ENCODE measurements at regions not wholly inside any gene's neighbourhood (a gene's known extent, or its start where the extent isn't known, plus 50 kb on each side); places are given as distances from the start of the nearest gene placed in this dataset.

- Histone ChIP-seq H3K36me3 (no peaks in the 10 kb centered on the region), H3K4me3 (no peak overlapping the region), H3K27ac (no peak overlapping the region), H3K4me1 (no peaks in the 10 kb centered on the region), H3K9me3 (peaks cover 0 to 15% (median 0%) of the 10 kb centered on the region in 3 donors), H3K27me3 (no peaks in the 10 kb centered on the region)
- 83 to 94% methylated on average over 2 of the region's 2 CpGs for WGBS, 2 donors (ENCODE audit: low coverage in 1 of 2)
- no peak for ATAC-seq
- TF ChIP-seq POLR2AphosphoS5 (IDR thresholded peaks at IDR 0.05) (no peak), EP300 (IDR thresholded peaks at IDR 0.05) (no peak)
Measured at GRCh38 chr1:95734560-95734959, 500.6 kb downstream of the RWDD3 start.

- H3K27ac ChIP-seq: no peak overlapping the region
- TF ChIP-seq POLR2A (IDR thresholded peaks at IDR 0.05) (no peak), POLR2AphosphoS5 (IDR thresholded peaks at IDR 0.05) (no peak), EP300 (IDR thresholded peaks at IDR 0.05) (no peak), CTCF (IDR thresholded peaks at IDR 0.05) (no peak)
- H3K4me1 ChIP-seq: no peaks in the 10 kb centered on the region
- H3K27me3 ChIP-seq: no peaks in the 10 kb centered on the region
- no peak overlapping the region for H3K4me3 ChIP-seq
- WGBS, 2 donors (ENCODE audit: low coverage in 1 of 2): no CpG with 5 or more reads among the region's 3 CpGs
- H3K9me3 ChIP-seq: peaks cover 0 to 20% (median 0%) of the 10 kb centered on the region in 3 donors
- H3K36me3 ChIP-seq: no peaks in the 10 kb centered on the region
- no peak for ATAC-seq
Measured at GRCh38 chr1:95742591-95743089, 508.6 kb downstream of the RWDD3 start.

- H3K36me3 ChIP-seq: no peaks in the 10 kb centered on the region
- no peak overlapping the region for H3K27ac ChIP-seq
- H3K4me3 ChIP-seq: no peak overlapping the region
- H3K9me3 ChIP-seq: peaks cover 0 to 10% (median 0%) of the 10 kb centered on the region in 3 donors
- TF ChIP-seq POLR2AphosphoS5 (IDR thresholded peaks at IDR 0.05): no peak
- no peak for TF ChIP-seq EP300 (IDR thresholded peaks at IDR 0.05)
- no peak for TF ChIP-seq POLR2A (IDR thresholded peaks at IDR 0.05)
- no peak for TF ChIP-seq CTCF (IDR thresholded peaks at IDR 0.05)
- 64% methylated on average over 2 of the region's 2 CpGs for WGBS, 2 donors (ENCODE audit: low coverage in 1 of 2)
- H3K4me1 ChIP-seq: peaks cover 0 to 6% (median 0%) of the 10 kb centered on the region in 3 donors
- H3K27me3 ChIP-seq: no peaks in the 10 kb centered on the region
- ATAC-seq: no peak
Measured at GRCh38 chr1:95744731-95745130, 510.7 kb downstream of the RWDD3 start.

- 98% methylated on average over 7 of the region's 26 CpGs; no CpG with 5 or more reads in 1 of the 2 donors for WGBS, 2 donors (ENCODE audit: low coverage in 1 of 2)
- Histone ChIP-seq H3K36me3 (no peaks in the 10 kb centered on the region), H3K27me3 (no peaks in the 10 kb centered on the region), H3K9me3 (peaks cover 0 to 24% (median 0%) of the 10 kb centered on the region in 3 donors), H3K4me3 (no peak overlapping the region), H3K27ac (no peak overlapping the region), H3K4me1 (peaks cover 0 to 8% (median 0%) of the 10 kb centered on the region in 3 donors)
- no peak for TF ChIP-seq CTCF (IDR thresholded peaks at IDR 0.05)
- no peak for TF ChIP-seq POLR2A (IDR thresholded peaks at IDR 0.05)
- no peak for TF ChIP-seq POLR2AphosphoS5 (IDR thresholded peaks at IDR 0.05)
- TF ChIP-seq EP300 (IDR thresholded peaks at IDR 0.05): no peak
- peak; percentile 7 for ATAC-seq
Measured at GRCh38 chr1:95752515-95753381, 518.7 kb downstream of the RWDD3 start.

GRCh38 chr1:95753382-95754016 is 519.5 kb downstream of the RWDD3 start:
- Histone ChIP-seq H3K4me1 (peaks cover 0 to 8% (median 0%) of the 10 kb centered on the region in 3 donors), H3K36me3 (no peaks in the 10 kb centered on the region), H3K9me3 (peaks cover 0 to 24% (median 0%) of the 10 kb centered on the region in 3 donors), H3K27me3 (no peaks in the 10 kb centered on the region), H3K4me3 (no peak overlapping the region), H3K27ac (no peak overlapping the region)
- no peak for ATAC-seq
- no CpG with 5 or more reads among the region's 12 CpGs for WGBS, 2 donors (ENCODE audit: low coverage in 1 of 2)
- no peak for TF ChIP-seq EP300 (IDR thresholded peaks at IDR 0.05)
- TF ChIP-seq POLR2AphosphoS5 (IDR thresholded peaks at IDR 0.05): no peak
- no peak for TF ChIP-seq CTCF (IDR thresholded peaks at IDR 0.05)
- no peak for TF ChIP-seq POLR2A (IDR thresholded peaks at IDR 0.05)
